D721Med (cell line): ENCODE measurements at regions not wholly inside any gene's neighbourhood (a gene's known extent, or its start where the extent isn't known, plus 50 kb on each side); places are given as distances from the start of the nearest gene placed in this dataset.

ENCODE experiments used
- DNase-seq: peaks from one replicate; pipeline ENCODE4 v3.0.0; 2011; ENCODE audit warnings: low spot score; ENCODE audit not compliant: insufficient read length
- FAIRE-seq: peaks from 2 replicates; lab custom pipeline; 2011; peaks lifted over from hg19 to GRCh38; lab: Jason Lieb, UNC
- CTCF ChIP-seq: IDR thresholded peaks from 2 replicates; pipeline ENCODE4 v1.5.1; 2012; ENCODE audit warnings: mild to moderate bottlenecking, control low read depth; ENCODE audit not compliant: insufficient read depth; ENCODE audit errors: missing control alignments

DNA sequence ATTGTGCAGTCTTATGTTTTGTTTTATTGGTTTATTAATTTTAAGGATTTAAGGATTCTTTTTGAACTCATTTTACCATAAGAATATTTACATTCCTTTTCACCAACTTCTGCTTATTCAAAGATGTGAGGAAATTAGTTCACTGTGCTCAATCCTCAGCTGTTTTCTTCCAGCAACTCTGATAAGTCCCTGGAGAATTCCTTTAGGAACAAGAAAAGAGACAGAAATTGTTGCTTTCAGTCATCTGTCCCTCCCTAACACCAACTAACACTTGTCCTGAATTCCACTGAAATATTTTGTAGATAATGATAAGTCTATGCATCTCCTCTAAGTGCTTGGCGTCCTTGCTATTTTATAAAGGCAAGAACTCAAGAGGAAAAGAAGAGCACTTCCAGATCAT is 334.8 kb upstream of the MARCKS start:
- no peak for FAIRE-seq
- no peak for TF ChIP-seq CTCF
- no peak for DNase-seq

DNA sequence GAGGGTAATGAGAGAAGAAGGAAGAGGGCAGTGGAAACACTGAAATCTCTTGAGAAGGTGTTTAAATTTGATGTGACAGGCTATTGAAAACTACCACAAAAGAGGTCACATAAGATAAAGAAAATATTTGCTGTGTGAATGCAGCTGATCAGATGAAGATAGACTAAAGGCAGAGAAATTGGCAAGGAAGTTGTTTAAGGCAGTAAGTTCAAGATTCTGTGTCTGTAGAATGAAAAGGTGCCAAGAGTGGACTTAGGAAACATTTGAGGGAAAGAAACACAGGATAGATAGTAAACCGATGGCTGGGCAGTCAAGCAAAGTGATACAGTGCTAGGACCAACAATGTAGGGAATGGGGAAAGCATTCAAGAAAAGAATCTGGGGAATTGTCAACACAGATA is 332.3 kb upstream of the MARCKS start:
- no peak for TF ChIP-seq CTCF
- DNase-seq: no peak
- no peak for FAIRE-seq

- no peak for TF ChIP-seq CTCF
- DNase-seq (no peak), FAIRE-seq (no peak)
Measured at GRCh38 chr6:113526553-113526952, 330.6 kb upstream of the MARCKS start.

GRCh38 chr6:113526995-113527394 is 330.1 kb upstream of the MARCKS start:
- no peak for DNase-seq
- no peak for FAIRE-seq
- TF ChIP-seq CTCF: no peak

DNA sequence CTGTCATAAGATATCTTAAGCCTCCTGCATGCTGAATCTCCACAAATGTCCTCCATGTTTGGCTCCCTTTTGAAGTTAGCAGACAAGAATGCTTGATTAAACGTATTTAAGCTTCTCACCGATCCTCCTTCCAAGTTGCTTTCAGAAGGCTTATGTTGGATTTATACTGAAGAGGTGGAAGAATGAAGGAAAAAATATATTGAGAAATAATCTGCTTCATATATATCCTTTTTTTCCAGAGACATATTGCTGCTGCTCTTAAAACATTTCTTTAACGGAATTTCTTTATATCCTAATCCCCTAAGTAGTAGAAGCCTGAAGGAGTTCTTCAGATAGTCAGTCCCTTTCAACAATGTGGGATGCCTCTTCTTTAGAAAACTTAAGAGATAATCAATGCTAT is 329.0 kb upstream of the MARCKS start:
- DNase-seq (no peak), FAIRE-seq (no peak)
- no peak for TF ChIP-seq CTCF

- TF ChIP-seq CTCF: no peak
- FAIRE-seq: no peak
- no peak for DNase-seq
Measured at GRCh38 chr6:113529196-113529595, 327.9 kb upstream of the MARCKS start.

DNA sequence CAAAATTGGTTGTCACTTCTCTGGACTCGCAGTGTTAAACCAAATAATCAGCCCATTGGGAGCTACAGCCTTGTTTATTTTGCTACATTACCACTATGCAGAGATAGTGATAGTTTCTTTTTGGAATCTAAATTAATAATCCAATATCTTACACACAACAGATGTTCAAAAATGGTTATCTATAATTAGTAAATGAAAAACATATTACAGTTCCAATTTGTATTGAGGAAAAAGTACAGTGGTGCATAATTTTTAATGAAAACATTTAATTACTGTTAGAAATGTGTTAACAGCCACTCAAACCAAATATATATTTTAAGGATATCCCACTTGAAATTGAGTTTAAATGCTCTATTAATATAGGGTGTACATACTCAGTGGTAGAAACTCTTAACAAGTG is 327.3 kb upstream of the MARCKS start:
- no peak for TF ChIP-seq CTCF
- DNase-seq: no peak
- no peak for FAIRE-seq
